ENCODE measurements at regions not wholly inside any gene's neighbourhood (a gene's known extent, or its start where the extent isn't known, plus 50 kb on each side); places are given as distances from the start of the nearest gene placed in this dataset.

DNA sequence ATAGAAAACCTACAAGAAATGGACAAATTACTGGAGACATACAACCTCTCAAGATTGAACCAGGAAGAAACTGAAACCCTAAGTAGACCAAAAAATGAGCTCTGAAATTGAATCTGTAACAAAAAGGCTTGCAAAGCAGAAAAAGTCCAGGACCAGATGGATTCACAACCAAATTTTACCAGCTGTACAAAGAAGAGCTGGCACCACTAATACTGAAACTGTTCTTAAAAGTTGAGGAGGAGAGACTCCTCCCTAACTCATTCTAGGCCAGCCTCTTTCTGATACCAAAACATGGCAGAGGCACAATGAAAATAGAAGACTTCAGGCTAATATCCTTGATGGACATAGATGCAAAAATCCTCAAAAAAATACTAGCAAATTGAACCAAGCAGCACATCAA lies 542.3 kb downstream of the CYLC2 start:
- TF ChIP-seq, protein P1, sequence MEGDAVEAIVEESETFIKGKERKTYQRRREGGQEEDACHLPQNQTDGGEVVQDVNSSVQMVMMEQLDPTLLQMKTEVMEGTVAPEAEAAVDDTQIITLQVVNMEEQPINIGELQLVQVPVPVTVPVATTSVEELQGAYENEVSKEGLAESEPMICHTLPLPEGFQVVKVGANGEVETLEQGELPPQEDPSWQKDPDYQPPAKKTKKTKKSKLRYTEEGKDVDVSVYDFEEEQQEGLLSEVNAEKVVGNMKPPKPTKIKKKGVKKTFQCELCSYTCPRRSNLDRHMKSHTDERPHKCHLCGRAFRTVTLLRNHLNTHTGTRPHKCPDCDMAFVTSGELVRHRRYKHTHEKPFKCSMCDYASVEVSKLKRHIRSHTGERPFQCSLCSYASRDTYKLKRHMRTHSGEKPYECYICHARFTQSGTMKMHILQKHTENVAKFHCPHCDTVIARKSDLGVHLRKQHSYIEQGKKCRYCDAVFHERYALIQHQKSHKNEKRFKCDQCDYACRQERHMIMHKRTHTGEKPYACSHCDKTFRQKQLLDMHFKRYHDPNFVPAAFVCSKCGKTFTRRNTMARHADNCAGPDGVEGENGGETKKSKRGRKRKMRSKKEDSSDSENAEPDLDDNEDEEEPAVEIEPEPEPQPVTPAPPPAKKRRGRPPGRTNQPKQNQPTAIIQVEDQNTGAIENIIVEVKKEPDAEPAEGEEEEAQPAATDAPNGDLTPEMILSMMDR (IDR thresholded peaks at IDR 0.05; ENCODE audit: insufficient read depth in 1 of 2, low read depth in 1 of 2, low read length in 1 of 2, severe bottlenecking in 1 of 2, unreplicated experiment in 1 of 2), result no peak
- H3K9me3 ChIP-seq, result no peaks in the 10 kb centered on the region
- H3K36me3 ChIP-seq (ENCODE audit: control insufficient read depth, insufficient read depth, low read length), result no peaks in the 10 kb centered on the region
- intact Hi-C loops (cut with micrococcal nuclease; ENCODE audit: unreplicated experiment), result no loop called here
- H3K27me3 Mint-ChIP-seq (ENCODE audit: insufficient read depth, unreplicated experiment), result no peaks in the 10 kb centered on the region
- no peak overlapping the region for H3K27ac Mint-ChIP-seq (ENCODE audit: unreplicated experiment)
- H3K27me3 ChIP-seq (replicated peaks; ENCODE audit: control insufficient read depth, insufficient read depth, low read length), result no peaks in the 10 kb centered on the region
- H3K4me3 ChIP-seq (ENCODE audit: low read depth, low read length), result no peak overlapping the region
- ChIA-PET POLR2A (no interaction called here), CTCF (no interaction called here)
- no peak overlapping the region for H3K4me3 Mint-ChIP-seq (ENCODE audit: unreplicated experiment)
- H3K36me3 Mint-ChIP-seq (ENCODE audit: insufficient read depth, unreplicated experiment), result no peaks in the 10 kb centered on the region
- no peaks in the 10 kb centered on the region for H3K4me1 Mint-ChIP-seq (ENCODE audit: low read depth, unreplicated experiment)
- BruUV-seq (replicated peaks), result no TSS peak
- H3K9me3 Mint-ChIP-seq (ENCODE audit: unreplicated experiment), result no peaks in the 10 kb centered on the region
- H3K4me1 ChIP-seq, result no peaks in the 10 kb centered on the region
- no peak for DNase-seq

DNA sequence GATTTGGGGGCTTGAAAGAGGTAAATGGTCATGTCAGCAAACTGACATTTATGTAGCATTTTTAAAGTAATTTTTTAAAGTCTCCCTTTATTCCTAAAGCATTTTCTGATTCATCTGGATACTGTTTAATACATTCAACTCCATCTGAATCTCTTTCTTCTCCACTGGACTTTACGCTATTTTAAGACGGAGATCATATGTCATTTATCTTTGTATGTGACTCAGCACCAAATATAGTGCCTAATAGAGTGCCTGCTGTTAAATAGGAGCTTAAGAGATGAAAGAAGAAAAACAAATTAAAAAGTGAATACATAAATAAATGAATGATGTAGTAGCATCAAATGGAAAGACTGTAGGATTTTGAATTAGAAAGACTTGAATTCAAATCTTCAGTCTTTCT lies 548.8 kb upstream of the SMC2 start:
- H3K27me3 ChIP-seq (replicated peaks; ENCODE audit: control insufficient read depth, insufficient read depth, low read length), result no peaks in the 10 kb centered on the region
- Mint-ChIP-seq H3K36me3 (ENCODE audit: insufficient read depth, unreplicated experiment) (no peaks in the 10 kb centered on the region), H3K4me3 (ENCODE audit: unreplicated experiment) (no peak overlapping the region), H3K27me3 (ENCODE audit: insufficient read depth, unreplicated experiment) (no peaks in the 10 kb centered on the region), H3K9me3 (ENCODE audit: unreplicated experiment) (no peaks in the 10 kb centered on the region), H3K4me1 (ENCODE audit: low read depth, unreplicated experiment) (no peaks in the 10 kb centered on the region), H3K27ac (ENCODE audit: unreplicated experiment) (no peak overlapping the region)
- BruUV-seq (replicated peaks), result no TSS peak
- DNase-seq, result no peak
- H3K4me3 ChIP-seq (ENCODE audit: low read depth, low read length), result no peak overlapping the region
- no peaks in the 10 kb centered on the region for H3K4me1 ChIP-seq
- ChIA-PET POLR2A (no interaction called here), CTCF (no interaction called here)
- intact Hi-C loops (cut with micrococcal nuclease; ENCODE audit: unreplicated experiment), result no loop called here
- no peaks in the 10 kb centered on the region for H3K36me3 ChIP-seq (ENCODE audit: control insufficient read depth, insufficient read depth, low read length)
- no peaks in the 10 kb centered on the region for H3K9me3 ChIP-seq
- TF ChIP-seq, protein P1 (IDR thresholded peaks at IDR 0.05; ENCODE audit: insufficient read depth in 1 of 2, low read depth in 1 of 2, low read length in 1 of 2, severe bottlenecking in 1 of 2, unreplicated experiment in 1 of 2), result no peak

DNA sequence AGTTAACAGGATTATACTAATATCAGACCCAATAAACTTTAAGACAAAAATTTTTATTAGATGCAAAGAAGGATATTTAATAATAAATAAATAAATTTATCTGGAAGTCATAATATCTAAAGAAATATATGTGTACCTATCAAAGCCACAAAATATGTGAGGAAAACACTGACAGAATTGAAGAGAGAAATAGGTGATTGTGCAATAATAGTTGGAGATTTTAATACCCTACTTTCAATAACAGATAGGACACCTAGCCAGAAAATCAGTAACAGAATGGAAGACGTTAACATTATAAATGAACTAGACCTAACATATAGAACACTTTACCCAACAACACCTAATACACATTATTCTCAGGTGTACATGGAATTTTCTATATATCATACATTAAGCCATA lies 541.4 kb upstream of the SMC2 start:
- Histone ChIP-seq H3K27me3 (replicated peaks; ENCODE audit: control insufficient read depth, insufficient read depth, low read length) (no peaks in the 10 kb centered on the region), H3K36me3 (ENCODE audit: control insufficient read depth, insufficient read depth, low read length) (no peaks in the 10 kb centered on the region), H3K4me1 (no peaks in the 10 kb centered on the region), H3K4me3 (ENCODE audit: low read depth, low read length) (no peak overlapping the region), H3K9me3 (no peaks in the 10 kb centered on the region)
- no peak overlapping the region for H3K27ac Mint-ChIP-seq (ENCODE audit: unreplicated experiment)
- CTCF ChIA-PET, result no interaction called here
- H3K9me3 Mint-ChIP-seq (ENCODE audit: unreplicated experiment), result no peaks in the 10 kb centered on the region
- POLR2A ChIA-PET, result no interaction called here
- TF ChIP-seq, protein P1 (IDR thresholded peaks at IDR 0.05; ENCODE audit: insufficient read depth in 1 of 2, low read depth in 1 of 2, low read length in 1 of 2, severe bottlenecking in 1 of 2, unreplicated experiment in 1 of 2), result no peak
- no peak for DNase-seq
- H3K36me3 Mint-ChIP-seq (ENCODE audit: insufficient read depth, unreplicated experiment), result no peaks in the 10 kb centered on the region
- intact Hi-C loops (cut with micrococcal nuclease; ENCODE audit: unreplicated experiment), result no loop called here
- no peaks in the 10 kb centered on the region for H3K4me1 Mint-ChIP-seq (ENCODE audit: low read depth, unreplicated experiment)
- no TSS peak for BruUV-seq (replicated peaks)
- H3K27me3 Mint-ChIP-seq (ENCODE audit: insufficient read depth, unreplicated experiment), result no peaks in the 10 kb centered on the region
- H3K4me3 Mint-ChIP-seq (ENCODE audit: unreplicated experiment), result no peak overlapping the region

All from Caco-2 (cell line).